ENCODE measurements at regions not wholly inside any gene's neighbourhood (a gene's known extent, or its start where the extent isn't known, plus 50 kb on each side); places are given as distances from the start of the nearest gene placed in this dataset.
"Not testable (repeated sequence)": the region's sequence is repeated elsewhere in the genome, so short reads cannot be mapped to it uniquely, and the experiment has no call there.

DNA sequence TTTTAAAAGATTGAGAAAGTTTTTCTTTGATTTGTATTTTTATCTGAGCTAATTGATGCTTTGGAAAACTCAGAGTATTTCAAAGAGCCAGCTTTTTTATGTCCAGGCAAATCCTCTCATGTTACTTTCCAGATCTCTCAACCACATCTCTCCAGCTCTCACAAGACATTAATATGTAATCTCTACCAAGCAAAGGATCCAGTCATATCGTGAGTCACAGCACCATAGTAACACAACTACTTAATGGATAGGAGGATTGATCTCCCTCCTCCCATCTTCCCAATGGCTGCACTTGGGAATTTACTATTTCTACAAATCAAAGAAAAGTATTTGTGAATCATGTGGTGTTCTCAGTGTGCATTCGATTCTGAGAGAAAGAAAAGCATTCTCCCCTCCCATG lies 63.3 kb downstream of the POU4F1 start:
- Histone ChIP-seq H3K27ac (no peak overlapping the region), H3K36me3 (ENCODE audit: insufficient read depth, low read length) (no peaks in the 10 kb centered on the region), H3K9me3 (ENCODE audit: low read depth, low read length) (no peaks in the 10 kb centered on the region), H3K9ac (ENCODE audit: insufficient read length) (no peak overlapping the region), H3K4me3 (no peak overlapping the region)
- no peak for DNase-seq (ENCODE audit: low read depth, low spot score)
- no peak for TF ChIP-seq EZH2 (IDR thresholded peaks at IDR 0.05)

GRCh38 chr13:78526044-78526443 lies 77.3 kb downstream of the POU4F1 start:
- not testable (repeated sequence) for H3K4me3 ChIP-seq; H3K9me3 ChIP-seq (ENCODE audit: low read depth, low read length); H3K36me3 ChIP-seq (ENCODE audit: insufficient read depth, low read length); DNase-seq (ENCODE audit: low read depth, low spot score); H3K27ac ChIP-seq; H3K9ac ChIP-seq (ENCODE audit: insufficient read length)

DNA sequence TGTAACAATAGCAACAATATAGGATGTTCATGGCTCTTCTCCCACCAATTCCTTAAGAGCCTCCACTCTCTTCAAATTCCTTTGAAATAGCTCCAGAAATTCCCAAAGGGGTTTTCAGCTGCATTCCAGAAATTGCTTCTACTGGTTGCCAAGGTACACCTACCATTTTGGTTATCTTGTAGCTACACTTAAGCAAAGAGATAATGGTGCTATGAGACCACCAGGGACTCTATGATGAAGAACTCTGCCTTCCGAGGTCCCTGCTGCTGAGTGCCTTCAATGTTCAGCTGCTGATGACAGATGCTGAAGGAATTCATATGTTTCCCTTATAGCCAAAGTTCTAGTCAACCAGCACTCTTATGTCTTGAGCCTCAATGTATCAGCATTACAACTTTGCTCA lies 78.4 kb downstream of the POU4F1 start:
- Histone ChIP-seq H3K9me3 (ENCODE audit: low read depth, low read length) (no peaks in the 10 kb centered on the region), H3K4me3 (no peak overlapping the region), H3K27ac (no peak overlapping the region), H3K36me3 (ENCODE audit: insufficient read depth, low read length) (no peaks in the 10 kb centered on the region), H3K9ac (ENCODE audit: insufficient read length) (no peak overlapping the region)
- DNase-seq (ENCODE audit: low read depth, low spot score) = no peak
- TF ChIP-seq FOXP2 (optimal IDR thresholded peaks at IDR 0.05; ENCODE audit: control extremely low read depth, extremely low read length, insufficient read depth) (no peak), POLR2AphosphoS5 (IDR thresholded peaks at IDR 0.05; ENCODE audit: borderline replicate concordance, low read depth, low read length) (no peak), EZH2 (IDR thresholded peaks at IDR 0.05) (no peak)

DNA sequence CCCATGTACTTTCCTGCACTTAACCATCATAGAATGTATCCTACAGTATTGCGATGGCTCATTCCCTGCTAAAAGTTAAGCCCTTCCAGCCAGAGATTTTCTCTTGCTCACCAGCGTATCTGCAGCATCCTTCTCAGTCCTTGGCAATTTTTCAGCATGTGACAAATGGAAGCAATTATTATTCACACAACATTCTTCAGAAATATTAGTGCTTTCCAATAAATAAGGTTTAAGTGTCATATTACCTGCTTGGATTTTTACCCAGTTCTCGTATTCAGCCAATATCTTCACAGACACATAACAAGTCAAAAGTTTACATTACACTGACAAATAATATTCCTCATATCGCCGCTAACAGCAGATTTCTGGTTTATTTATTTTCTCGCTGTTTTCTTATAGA lies 82.3 kb downstream of the POU4F1 start:
- Histone ChIP-seq H3K4me3 (no peak overlapping the region), H3K36me3 (ENCODE audit: insufficient read depth, low read length) (no peaks in the 10 kb centered on the region), H3K9ac (ENCODE audit: insufficient read length) (no peak overlapping the region), H3K27ac (no peak overlapping the region), H3K9me3 (ENCODE audit: low read depth, low read length) (no peaks in the 10 kb centered on the region)
- TF ChIP-seq POLR2AphosphoS5 (IDR thresholded peaks at IDR 0.05; ENCODE audit: borderline replicate concordance, low read depth, low read length) (no peak), EZH2 (IDR thresholded peaks at IDR 0.05) (no peak), FOXP2 (optimal IDR thresholded peaks at IDR 0.05; ENCODE audit: control extremely low read depth, extremely low read length, insufficient read depth) (no peak)
- no peak for DNase-seq (ENCODE audit: low read depth, low spot score)

- no peaks in the 10 kb centered on the region for H3K9me3 ChIP-seq (ENCODE audit: low read depth, low read length)
- DNase-seq (ENCODE audit: low read depth, low spot score) = no peak
- TF ChIP-seq FOXP2 (optimal IDR thresholded peaks at IDR 0.05; ENCODE audit: control extremely low read depth, extremely low read length, insufficient read depth) (no peak), POLR2AphosphoS5 (IDR thresholded peaks at IDR 0.05; ENCODE audit: borderline replicate concordance, low read depth, low read length) (no peak), EZH2 (IDR thresholded peaks at IDR 0.05) (no peak)
- no peak overlapping the region for H3K27ac ChIP-seq
- no peaks in the 10 kb centered on the region for H3K36me3 ChIP-seq (ENCODE audit: insufficient read depth, low read length)
- no peak overlapping the region for H3K9ac ChIP-seq (ENCODE audit: insufficient read length)
- no peak overlapping the region for H3K4me3 ChIP-seq
Observed at GRCh38 chr13:78520425-78520824, 82.9 kb downstream of the POU4F1 start.

- not testable (repeated sequence) for H3K9me3 ChIP-seq (ENCODE audit: low read depth, low read length); DNase-seq (ENCODE audit: low read depth, low spot score); H3K9ac ChIP-seq (ENCODE audit: insufficient read length); H3K27ac ChIP-seq; H3K4me3 ChIP-seq; H3K36me3 ChIP-seq (ENCODE audit: insufficient read depth, low read length)
Observed at GRCh38 chr13:78518482-78518881, 84.9 kb downstream of the POU4F1 start.

- TF ChIP-seq FOXP2 (optimal IDR thresholded peaks at IDR 0.05; ENCODE audit: control extremely low read depth, extremely low read length, insufficient read depth) = no peak
- TF ChIP-seq EZH2 (IDR thresholded peaks at IDR 0.05) = no peak
- TF ChIP-seq POLR2AphosphoS5 (IDR thresholded peaks at IDR 0.05; ENCODE audit: borderline replicate concordance, low read depth, low read length) = no peak
- DNase-seq (ENCODE audit: low read depth, low spot score) = no peak
- no peak overlapping the region for H3K4me3 ChIP-seq
- H3K27ac ChIP-seq = no peak overlapping the region
- no peaks in the 10 kb centered on the region for H3K9me3 ChIP-seq (ENCODE audit: low read depth, low read length)
- no peak overlapping the region for H3K9ac ChIP-seq (ENCODE audit: insufficient read length)
- H3K36me3 ChIP-seq (ENCODE audit: insufficient read depth, low read length) = no peaks in the 10 kb centered on the region
Observed at GRCh38 chr13:78499802-78500201, 103.5 kb downstream of the POU4F1 start.

DNA sequence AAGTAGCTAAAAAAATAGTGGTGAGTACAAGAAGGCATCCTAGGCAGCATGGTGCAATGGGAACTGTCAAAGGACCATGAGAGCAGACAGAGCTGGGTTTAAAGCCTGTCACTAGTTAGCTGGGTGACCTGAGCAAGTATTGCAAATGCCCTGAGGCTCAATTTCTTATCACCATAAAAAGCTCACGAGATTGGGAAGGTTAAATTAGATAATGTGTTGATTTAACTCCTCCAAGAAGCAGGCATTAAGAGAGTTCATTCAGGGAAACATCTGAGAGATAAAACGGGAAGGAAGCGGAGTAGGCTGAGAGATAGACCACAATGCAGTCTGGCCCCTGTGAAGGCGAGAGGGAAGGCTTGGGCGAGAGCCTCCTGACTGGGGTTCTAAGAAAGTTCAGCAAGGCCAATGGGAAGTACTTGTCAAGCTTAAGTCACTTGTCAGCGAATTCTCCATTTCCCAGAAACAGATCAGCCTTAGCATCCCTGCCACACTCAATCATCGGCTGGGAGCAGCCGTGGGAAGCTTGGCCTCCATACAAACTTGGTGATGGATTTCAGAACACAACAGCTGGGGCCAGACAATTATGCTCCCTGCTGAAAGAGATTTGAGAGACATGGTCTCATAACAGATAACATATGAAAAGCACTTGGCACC lies 105.5 kb downstream of the POU4F1 start:
- Histone ChIP-seq H3K4me3 (no peak overlapping the region), H3K9me3 (ENCODE audit: low read depth, low read length) (no peaks in the 10 kb centered on the region), H3K9ac (ENCODE audit: insufficient read length) (no peak overlapping the region), H3K27ac (no peak overlapping the region), H3K36me3 (ENCODE audit: insufficient read depth, low read length) (no peaks in the 10 kb centered on the region)
- TF ChIP-seq FOXP2 (optimal IDR thresholded peaks at IDR 0.05; ENCODE audit: control extremely low read depth, extremely low read length, insufficient read depth) (no peak), EZH2 (IDR thresholded peaks at IDR 0.05) (no peak), POLR2AphosphoS5 (IDR thresholded peaks at IDR 0.05; ENCODE audit: borderline replicate concordance, low read depth, low read length) (no peak)
- DNase-seq (ENCODE audit: low read depth, low spot score) = no peak

GRCh38 chr13:78491978-78492377 lies 111.4 kb downstream of the POU4F1 start:
- DNase-seq (ENCODE audit: low read depth, low spot score) = no peak
- H3K27ac ChIP-seq = no peak overlapping the region
- H3K4me3 ChIP-seq = no peak overlapping the region
- H3K9ac ChIP-seq (ENCODE audit: insufficient read length) = no peak overlapping the region
- no peaks in the 10 kb centered on the region for H3K9me3 ChIP-seq (ENCODE audit: low read depth, low read length)
- TF ChIP-seq POLR2AphosphoS5 (IDR thresholded peaks at IDR 0.05; ENCODE audit: borderline replicate concordance, low read depth, low read length) = no peak
- no peak for TF ChIP-seq EZH2 (IDR thresholded peaks at IDR 0.05)
- no peak for TF ChIP-seq FOXP2 (optimal IDR thresholded peaks at IDR 0.05; ENCODE audit: control extremely low read depth, extremely low read length, insufficient read depth)
- no peaks in the 10 kb centered on the region for H3K36me3 ChIP-seq (ENCODE audit: insufficient read depth, low read length)

DNA sequence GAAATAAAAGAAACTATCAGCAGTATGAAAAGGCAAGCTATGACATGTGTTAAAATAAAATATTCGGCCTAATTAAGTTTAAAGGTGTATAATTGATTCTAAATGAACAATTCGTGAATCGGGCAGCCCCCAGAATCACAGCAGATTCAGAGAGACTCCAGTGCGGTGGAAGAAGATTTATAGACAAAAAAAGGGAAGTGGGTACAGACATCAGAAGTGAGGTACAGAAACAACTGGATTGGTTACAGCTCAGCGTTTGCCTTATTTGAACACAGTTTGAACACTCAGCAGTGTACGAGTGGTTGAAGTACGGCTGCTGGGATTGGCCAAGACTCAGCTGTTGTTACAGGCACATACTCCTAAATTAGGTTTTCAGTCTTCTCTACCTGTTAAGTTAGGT lies 113.1 kb downstream of the POU4F1 start:
- DNase-seq (ENCODE audit: low read depth, low spot score); H3K27ac ChIP-seq; H3K36me3 ChIP-seq (ENCODE audit: insufficient read depth, low read length); H3K9me3 ChIP-seq (ENCODE audit: low read depth, low read length); H3K9ac ChIP-seq (ENCODE audit: insufficient read length); H3K4me3 ChIP-seq: not testable (repeated sequence)
